Activated naive CD8-positive, alpha-beta T cell treated with anti-CD3 and anti-CD28 coated beads, Interleukin-2, amount 10 ng/mL, durations not matched to agents 7 days and 5 days (primary cell): ENCODE measurements at regions not wholly inside any gene's neighbourhood (a gene's known extent, or its start where the extent isn't known, plus 50 kb on each side); places are given as distances from the start of the nearest gene placed in this dataset.
"Not testable (repeated sequence)": the region's sequence is repeated elsewhere in the genome, so short reads cannot be mapped to it uniquely, and the experiment has no call there.

ENCODE experiments used
- ATAC-seq: fragments of 150-1000 bp; cut with Tn5 transposase; one replicate; pipeline ENCODE4 v1.10.0; 2021; ENCODE audit warnings: low read depth, moderate library complexity
- POLR2A ChIA-PET: fragments of 350-600 bp; sonication (Branson Sonifier 250); formaldehyde crosslinking; loops from one replicate; lab custom pipeline; 2021; ENCODE audit warnings: antibody characterized with exemption; lab: Charles Lee
- DNase-seq: peaks from one replicate; pipeline ENCODE4 v3.0.0; 2021
- H3K27ac Mint-ChIP-seq: one replicate; pipeline ENCODE4 v1.8.0; 2022; ENCODE audit warnings: mild to moderate bottlenecking, mixed read lengths
- H3K27me3 Mint-ChIP-seq: one replicate; pipeline ENCODE4 v1.8.0; 2022; ENCODE audit warnings: mild to moderate bottlenecking, moderate library complexity, mixed read lengths
- H3K36me3 Mint-ChIP-seq: one replicate; pipeline ENCODE4 v1.8.0; 2021; ENCODE audit warnings: mild to moderate bottlenecking, mixed read lengths
- H3K4me1 Mint-ChIP-seq: one replicate; pipeline ENCODE4 v1.8.0; 2021; ENCODE audit warnings: mixed read lengths
- H3K4me3 Mint-ChIP-seq: one replicate; pipeline ENCODE4 v1.8.0; 2022; ENCODE audit warnings: mild to moderate bottlenecking, moderate library complexity, mixed read lengths
- H3K9me3 Mint-ChIP-seq: one replicate; pipeline ENCODE4 v1.8.0; 2021; ENCODE audit warnings: mixed read lengths

DNA sequence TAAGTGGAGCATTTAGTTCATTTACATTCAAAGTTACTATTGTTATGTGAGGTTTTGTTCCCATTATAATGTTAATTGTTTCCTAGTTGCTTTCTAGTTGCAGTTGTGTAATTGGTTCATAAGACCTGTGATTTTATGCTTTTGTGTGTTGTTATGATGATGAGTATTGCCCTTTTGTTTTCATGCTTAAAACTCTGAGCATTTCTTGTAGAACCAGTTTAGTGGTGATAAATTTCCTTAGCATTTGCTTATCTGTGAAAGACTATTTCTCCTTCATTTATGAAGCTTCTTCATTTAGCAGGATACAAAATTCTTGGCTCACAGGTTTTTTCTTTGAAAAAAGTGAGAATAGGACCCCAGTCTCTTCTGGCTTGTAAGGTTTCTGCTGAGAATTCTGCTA is 274.8 kb upstream of the SPAG17 start:
- H3K4me1 Mint-ChIP-seq: no peaks in the 10 kb centered on the region

DNA sequence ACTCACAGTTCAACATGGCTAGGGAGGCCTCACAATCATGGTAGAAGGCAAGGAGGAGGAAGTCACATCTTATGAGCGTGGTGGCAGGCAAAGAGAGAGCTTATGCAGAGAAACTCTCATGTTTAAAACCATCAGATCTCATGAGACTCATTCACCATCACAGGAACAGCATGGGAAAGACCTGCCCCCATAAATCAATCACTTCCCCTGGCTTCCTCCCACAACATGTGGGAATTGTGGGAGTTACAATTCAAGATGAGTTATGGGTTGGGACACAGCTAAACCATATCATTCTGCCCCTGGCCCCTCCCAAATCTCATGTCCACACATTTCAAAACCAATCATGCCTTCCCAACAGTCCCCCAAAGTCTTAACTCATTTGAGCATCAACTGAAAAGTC is 268.8 kb upstream of the SPAG17 start:
- H3K27ac Mint-ChIP-seq, ATAC-seq, H3K27me3 Mint-ChIP-seq, H3K4me3 Mint-ChIP-seq, DNase-seq, POLR2A ChIA-PET, H3K36me3 Mint-ChIP-seq, H3K4me1 Mint-ChIP-seq: not testable (repeated sequence)
- peaks cover 16% of the 10 kb centered on the region for H3K9me3 Mint-ChIP-seq

More for the DNA sequence above, 274.8 kb upstream of the SPAG17 start:
- no peak for DNase-seq
- no peaks in the 10 kb centered on the region for H3K36me3 Mint-ChIP-seq
- no peak for ATAC-seq
- no peak overlapping the region for H3K27ac Mint-ChIP-seq
- peaks cover 17% of the 10 kb centered on the region for H3K9me3 Mint-ChIP-seq
- POLR2A ChIA-PET: no interaction called here
- no peaks in the 10 kb centered on the region for H3K27me3 Mint-ChIP-seq
- H3K4me3 Mint-ChIP-seq: no peak overlapping the region

DNA sequence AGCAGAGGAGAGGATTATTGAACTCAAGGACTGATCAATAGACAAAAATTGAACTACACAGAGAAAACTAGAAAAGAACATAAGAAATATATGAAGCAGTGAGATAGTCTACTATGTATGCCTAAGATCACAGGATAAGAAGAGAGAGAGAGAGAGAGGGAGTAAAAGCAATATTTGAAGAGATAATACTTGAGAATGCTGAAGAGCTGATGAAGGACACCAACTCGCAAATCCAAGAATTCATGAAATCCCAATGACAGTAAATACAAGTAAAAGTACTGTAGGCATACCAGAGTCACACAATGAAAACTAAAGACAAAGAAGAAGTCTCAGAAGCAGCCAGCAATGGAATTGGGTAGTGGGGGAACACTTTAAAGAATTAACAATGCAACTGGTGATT is 260.1 kb upstream of the SPAG17 start:
- no peaks in the 10 kb centered on the region for H3K4me1 Mint-ChIP-seq
- POLR2A ChIA-PET: no interaction called here
- ATAC-seq: no peak
- H3K9me3 Mint-ChIP-seq: peaks cover 8% of the 10 kb centered on the region
- H3K27me3 Mint-ChIP-seq: no peaks in the 10 kb centered on the region
- H3K27ac Mint-ChIP-seq: no peak overlapping the region
- no peak overlapping the region for H3K4me3 Mint-ChIP-seq
- no peak for DNase-seq
- no peaks in the 10 kb centered on the region for H3K36me3 Mint-ChIP-seq

DNA sequence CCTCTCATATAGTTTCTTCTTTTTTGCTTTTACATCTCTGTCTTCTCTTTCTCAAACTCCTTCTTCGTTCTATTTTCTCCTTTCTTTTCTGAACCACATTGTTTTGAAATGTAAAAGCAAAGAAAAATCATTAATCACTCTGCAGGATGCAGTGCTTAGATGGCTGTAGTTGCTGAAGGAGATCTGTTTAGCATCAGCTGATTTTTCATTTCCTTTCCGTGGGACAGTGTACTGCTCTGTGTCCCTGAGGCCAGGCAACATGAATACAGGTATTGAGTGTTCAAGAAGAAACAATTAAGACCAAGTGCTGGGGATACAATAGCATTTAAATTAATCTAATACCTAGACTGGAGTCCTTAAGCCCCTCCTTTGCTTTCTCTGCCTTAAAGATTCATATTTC is 257.2 kb upstream of the SPAG17 start:
- no peak overlapping the region for H3K4me3 Mint-ChIP-seq
- peaks cover 5% of the 10 kb centered on the region for H3K9me3 Mint-ChIP-seq
- no peak overlapping the region for H3K27ac Mint-ChIP-seq
- ATAC-seq (no peak), DNase-seq (no peak)
- no peaks in the 10 kb centered on the region for H3K27me3 Mint-ChIP-seq
- POLR2A ChIA-PET: no interaction called here
- no peaks in the 10 kb centered on the region for H3K4me1 Mint-ChIP-seq
- no peaks in the 10 kb centered on the region for H3K36me3 Mint-ChIP-seq

DNA sequence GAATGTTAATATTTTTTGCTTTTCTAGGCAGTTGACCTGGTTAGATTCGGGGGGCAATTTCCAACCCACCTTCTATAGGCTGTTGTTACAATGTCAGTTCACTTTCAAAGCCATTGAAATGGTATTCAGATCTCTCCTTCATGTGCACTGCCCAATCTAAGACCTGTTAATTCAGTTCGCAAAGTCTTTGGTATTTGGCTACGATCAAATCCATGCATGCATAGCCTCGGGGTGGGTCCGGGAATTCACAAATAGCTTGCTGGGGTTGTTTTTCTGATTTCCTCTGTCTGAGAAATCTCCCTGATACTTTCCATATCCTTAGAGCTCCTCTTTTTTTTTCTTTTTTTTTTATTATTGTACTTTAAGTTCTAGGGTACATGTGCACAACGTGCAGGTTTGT is 252.6 kb upstream of the SPAG17 start:
- DNase-seq: no peak
- no peak for ATAC-seq
- Mint-ChIP-seq H3K27me3 (no peaks in the 10 kb centered on the region), H3K4me1 (no peaks in the 10 kb centered on the region), H3K9me3 (peaks cover 1% of the 10 kb centered on the region), H3K27ac (no peak overlapping the region), H3K36me3 (no peaks in the 10 kb centered on the region), H3K4me3 (no peak overlapping the region)
- POLR2A ChIA-PET: no interaction called here

DNA sequence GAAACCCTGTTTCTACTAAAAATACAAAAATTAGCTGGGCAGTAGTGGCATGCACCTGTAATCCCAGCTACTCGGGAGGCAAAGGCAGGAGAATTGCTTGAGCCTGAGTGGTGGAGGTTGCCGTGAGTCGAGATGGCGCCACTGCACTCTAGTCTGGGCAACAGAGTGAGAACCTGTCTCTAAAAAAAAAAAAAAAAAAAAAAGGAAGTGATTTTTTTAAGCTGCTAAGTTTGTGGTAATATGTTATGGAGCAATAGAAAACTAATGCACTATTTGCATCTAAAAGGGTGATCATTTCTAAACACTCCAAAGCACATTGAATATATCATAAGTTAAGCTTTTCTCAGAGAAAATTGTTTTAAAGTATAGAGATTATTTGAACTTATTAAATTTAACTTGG is 244.8 kb upstream of the SPAG17 start:
- Mint-ChIP-seq H3K27ac (no peak overlapping the region), H3K4me3 (no peak overlapping the region), H3K36me3 (no peaks in the 10 kb centered on the region), H3K9me3 (peaks cover 4% of the 10 kb centered on the region), H3K4me1 (no peaks in the 10 kb centered on the region), H3K27me3 (no peaks in the 10 kb centered on the region)
- POLR2A ChIA-PET: no interaction called here
- no peak for DNase-seq
- no peak for ATAC-seq

DNA sequence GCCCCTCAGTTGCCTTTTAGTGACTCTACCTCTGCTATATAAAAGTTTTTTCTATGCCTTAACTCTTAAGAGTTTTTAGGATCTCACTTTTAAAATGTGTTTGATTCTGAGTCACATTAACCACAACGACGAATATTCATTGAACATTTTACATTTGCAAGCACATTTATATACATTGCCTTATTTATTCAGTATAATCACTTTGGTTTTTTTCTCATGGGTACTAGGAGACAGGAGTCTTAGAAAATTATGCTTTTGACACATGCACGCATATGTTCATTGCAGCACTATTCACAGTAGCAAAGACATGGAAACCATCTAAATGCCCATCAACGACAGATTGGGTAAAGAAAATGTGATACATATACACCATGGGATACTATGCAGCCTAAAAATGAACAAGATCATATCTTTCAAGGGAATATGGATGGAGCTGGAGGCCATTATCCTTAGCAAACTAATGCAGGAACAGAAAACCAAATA is 236.9 kb upstream of the SPAG17 start:
- H3K9me3 Mint-ChIP-seq: no peaks in the 10 kb centered on the region
- no peaks in the 10 kb centered on the region for H3K27me3 Mint-ChIP-seq
- DNase-seq (no peak), ATAC-seq (no peak)
- H3K4me1 Mint-ChIP-seq: no peaks in the 10 kb centered on the region
- no peak overlapping the region for H3K27ac Mint-ChIP-seq
- H3K36me3 Mint-ChIP-seq: no peaks in the 10 kb centered on the region
- POLR2A ChIA-PET: no interaction called here
- H3K4me3 Mint-ChIP-seq: no peak overlapping the region

DNA sequence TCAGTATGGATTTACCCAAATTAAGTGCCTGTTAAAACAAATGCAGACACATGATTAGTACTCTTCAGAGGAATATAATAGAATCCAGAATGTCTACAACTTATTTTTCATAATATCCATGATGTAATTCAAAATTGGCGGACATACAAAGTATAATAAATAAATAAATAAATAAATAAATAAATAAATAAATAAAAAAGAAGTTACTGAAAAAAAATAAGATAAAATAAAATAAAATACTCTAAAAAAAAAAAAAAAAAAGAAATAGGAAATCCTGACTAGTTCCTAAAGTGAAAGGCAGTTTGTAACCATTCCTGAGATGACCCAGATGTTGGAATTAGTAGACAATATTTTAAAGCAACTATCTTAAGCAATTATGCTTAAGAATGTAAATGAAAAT is 219.0 kb upstream of the SPAG17 start:
- no peaks in the 10 kb centered on the region for H3K36me3 Mint-ChIP-seq
- DNase-seq (no peak), ATAC-seq (no peak)
- no peaks in the 10 kb centered on the region for H3K27me3 Mint-ChIP-seq
- H3K4me1 Mint-ChIP-seq: no peaks in the 10 kb centered on the region
- H3K27ac Mint-ChIP-seq: no peak overlapping the region
- peaks cover 7% of the 10 kb centered on the region for H3K9me3 Mint-ChIP-seq
- no peak overlapping the region for H3K4me3 Mint-ChIP-seq
- POLR2A ChIA-PET: no interaction called here

DNA sequence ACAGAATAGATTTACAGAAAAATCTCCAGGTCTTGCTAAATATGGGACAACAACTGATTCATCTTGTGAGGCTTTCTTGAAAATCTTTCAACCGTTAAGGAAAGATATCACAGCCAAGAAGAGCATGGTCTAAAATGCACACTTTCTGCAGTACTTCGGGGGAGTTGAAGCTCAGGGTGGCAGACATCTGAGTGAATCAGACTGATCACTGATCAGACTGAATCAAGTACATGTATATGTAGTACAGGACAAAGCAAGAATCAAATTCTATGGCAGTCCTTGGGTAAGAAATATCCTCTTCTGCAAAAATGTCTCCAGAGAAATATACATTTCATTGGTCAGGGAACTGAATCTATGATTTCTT is 212.4 kb upstream of the SPAG17 start:
- Mint-ChIP-seq H3K9me3 (peaks cover 2% of the 10 kb centered on the region), H3K4me1 (no peaks in the 10 kb centered on the region), H3K27ac (no peak overlapping the region), H3K36me3 (no peaks in the 10 kb centered on the region), H3K27me3 (no peaks in the 10 kb centered on the region), H3K4me3 (no peak overlapping the region)
- POLR2A ChIA-PET: no interaction called here
- DNase-seq (no peak), ATAC-seq (no peak)

DNA sequence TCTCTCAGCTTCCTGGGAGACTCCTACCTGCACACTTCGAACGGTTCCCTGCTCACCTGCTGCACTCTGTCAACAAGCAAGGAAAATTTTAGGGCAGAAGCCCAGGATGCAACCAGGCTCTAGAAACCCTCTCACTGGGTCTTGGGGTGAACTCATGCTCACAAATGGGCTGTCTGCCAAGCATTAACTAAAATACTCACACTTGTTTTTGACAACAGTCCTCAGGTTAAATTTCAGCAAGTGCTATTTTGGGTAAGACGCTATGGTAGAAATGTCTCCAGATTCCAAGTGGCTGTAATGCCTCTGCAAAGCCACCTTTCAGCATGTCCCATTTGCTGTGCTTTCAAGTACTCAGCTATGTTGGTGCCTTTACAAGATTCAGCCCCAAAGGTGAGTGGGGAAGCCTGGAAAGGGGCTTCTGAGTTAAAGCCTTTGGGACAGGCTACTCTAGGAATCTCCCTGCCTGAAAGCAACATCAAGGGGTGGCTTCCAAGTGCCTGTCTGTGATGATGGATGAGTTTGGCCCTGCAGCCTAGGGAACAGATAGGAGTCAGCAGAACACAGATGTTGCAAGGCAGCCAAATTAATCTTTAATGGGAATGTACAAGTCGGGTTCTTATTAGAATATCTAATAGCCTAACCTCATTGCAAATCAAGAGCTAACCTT is 211.9 kb upstream of the SPAG17 start:
- Mint-ChIP-seq H3K4me3 (no peak overlapping the region), H3K36me3 (no peaks in the 10 kb centered on the region), H3K4me1 (no peaks in the 10 kb centered on the region), H3K27ac (no peak overlapping the region), H3K27me3 (no peaks in the 10 kb centered on the region), H3K9me3 (peaks cover 2% of the 10 kb centered on the region)
- POLR2A ChIA-PET: no interaction called here
- ATAC-seq: no peak
- no peak for DNase-seq

DNA sequence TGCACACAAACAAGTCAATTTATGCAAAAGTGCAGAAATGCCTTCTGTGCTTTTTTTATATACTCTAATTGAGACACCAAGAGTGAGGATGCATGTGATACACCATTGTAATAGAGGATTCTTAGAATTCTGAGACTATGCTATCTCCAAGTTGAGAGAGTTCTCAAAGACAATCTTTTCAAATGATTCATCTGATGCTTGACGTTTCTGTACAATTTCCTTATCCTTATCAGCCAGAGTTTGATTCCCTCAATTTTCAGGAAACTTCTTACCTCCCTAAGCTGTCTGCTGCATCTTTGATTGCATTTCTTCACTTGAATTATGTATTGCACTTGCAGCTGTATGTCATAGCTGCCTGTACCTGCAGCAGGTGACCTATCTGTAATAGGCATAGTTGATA is 211.3 kb upstream of the SPAG17 start:
- no peak for DNase-seq
- no peak for ATAC-seq
- Mint-ChIP-seq H3K27ac (no peak overlapping the region), H3K36me3 (no peaks in the 10 kb centered on the region), H3K4me1 (no peaks in the 10 kb centered on the region), H3K4me3 (no peak overlapping the region), H3K27me3 (no peaks in the 10 kb centered on the region), H3K9me3 (peaks cover 2% of the 10 kb centered on the region)
- POLR2A ChIA-PET: no interaction called here

DNA sequence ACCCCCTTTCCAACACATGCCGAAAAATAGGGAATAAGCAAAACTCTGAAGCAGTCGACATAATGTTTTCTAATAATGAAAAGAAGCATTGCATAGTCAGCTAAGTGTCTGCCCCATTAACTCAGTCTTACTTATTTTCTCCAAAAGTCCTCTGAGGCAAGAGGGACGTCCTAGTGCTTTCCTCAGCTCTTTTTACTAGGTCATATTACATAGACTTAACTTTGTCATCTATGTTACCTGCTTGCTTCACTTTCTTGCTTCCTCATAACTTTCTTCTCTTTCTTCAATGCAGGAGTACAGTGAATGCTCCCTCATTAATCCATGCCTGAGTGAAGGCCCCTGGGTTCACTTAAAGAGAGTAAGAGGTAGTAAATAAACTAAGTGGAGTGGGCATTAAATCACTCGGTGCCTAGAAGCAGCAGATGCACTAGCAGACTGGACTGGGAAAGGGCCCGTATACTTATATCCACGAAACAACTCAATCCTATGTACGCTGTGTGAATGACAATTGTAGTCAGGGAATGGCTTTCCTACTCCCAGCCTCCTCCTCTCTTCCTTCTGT is 210.5 kb upstream of the SPAG17 start:
- ATAC-seq (no peak), DNase-seq (no peak)
- Mint-ChIP-seq H3K4me1 (no peaks in the 10 kb centered on the region), H3K27ac (no peak overlapping the region), H3K9me3 (peaks cover 2% of the 10 kb centered on the region), H3K27me3 (no peaks in the 10 kb centered on the region), H3K4me3 (no peak overlapping the region), H3K36me3 (no peaks in the 10 kb centered on the region)
- POLR2A ChIA-PET: no interaction called here

DNA sequence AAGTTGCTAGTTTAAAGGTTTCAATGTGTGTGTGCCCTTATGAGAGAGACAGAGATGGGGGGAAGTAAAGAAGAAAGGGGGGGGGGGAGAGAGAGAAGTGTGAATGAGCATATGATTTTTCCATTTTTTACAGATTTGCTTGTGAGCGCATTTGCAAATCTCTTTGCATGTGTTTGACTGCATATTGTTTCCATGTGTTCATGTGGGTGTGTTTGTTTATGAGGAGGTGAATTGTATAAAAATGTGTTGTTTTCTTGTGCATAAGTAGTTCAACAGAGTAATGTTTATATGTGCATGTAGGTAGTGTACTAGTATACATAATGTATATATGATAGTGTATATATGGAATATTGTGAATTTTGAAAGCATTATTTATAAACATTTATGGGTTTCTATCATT is 205.9 kb upstream of the SPAG17 start:
- Mint-ChIP-seq H3K4me3 (no peak overlapping the region), H3K9me3 (peaks cover 1% of the 10 kb centered on the region), H3K27me3 (no peaks in the 10 kb centered on the region), H3K27ac (no peak overlapping the region), H3K4me1 (no peaks in the 10 kb centered on the region), H3K36me3 (no peaks in the 10 kb centered on the region)
- DNase-seq (no peak), ATAC-seq (no peak)
- POLR2A ChIA-PET: no interaction called here

DNA sequence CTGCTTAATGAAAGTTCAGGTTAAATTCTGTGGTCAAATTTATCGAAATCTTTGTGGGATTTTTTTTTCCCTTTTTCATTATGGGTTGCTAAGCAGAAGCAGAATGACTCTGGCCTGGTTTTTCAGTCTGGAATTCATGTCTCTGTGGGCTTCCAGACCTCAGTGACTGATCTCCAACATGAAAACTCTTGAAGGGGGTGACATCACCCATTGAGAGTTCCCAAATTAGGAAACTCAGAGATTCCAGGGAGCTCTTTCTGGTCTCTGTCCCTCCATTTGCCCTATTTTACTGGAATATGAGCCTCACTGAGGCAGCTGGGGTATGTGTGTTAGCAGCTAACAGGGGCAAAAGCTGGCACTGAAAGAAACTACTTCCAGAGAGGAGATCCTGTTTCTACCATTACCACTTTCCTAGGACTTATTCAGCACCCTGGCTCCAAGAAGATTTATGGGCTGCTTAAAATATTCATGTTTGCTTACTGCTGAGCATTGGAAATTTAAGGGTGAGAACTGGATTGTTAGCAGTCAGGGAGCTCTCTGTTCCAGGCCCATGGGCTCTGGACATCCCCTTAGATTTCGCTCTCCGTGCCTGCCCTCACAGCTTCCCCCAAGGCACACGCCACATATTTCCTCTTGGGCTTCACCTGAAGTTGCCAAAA is 203.4 kb upstream of the SPAG17 start:
- H3K4me1 Mint-ChIP-seq: no peaks in the 10 kb centered on the region
- no peak for ATAC-seq
- H3K9me3 Mint-ChIP-seq: peaks cover 1% of the 10 kb centered on the region
- no peak for DNase-seq
- no peaks in the 10 kb centered on the region for H3K27me3 Mint-ChIP-seq
- H3K4me3 Mint-ChIP-seq: no peak overlapping the region
- POLR2A ChIA-PET: no interaction called here
- no peak overlapping the region for H3K27ac Mint-ChIP-seq
- H3K36me3 Mint-ChIP-seq: no peaks in the 10 kb centered on the region
